GM13976 (cell line): ENCODE measurements at regions not wholly inside any gene's neighbourhood (a gene's known extent, or its start where the extent isn't known, plus 50 kb on each side); places are given as distances from the start of the nearest gene placed in this dataset.

Experiments used
- DNase-seq: peaks from one replicate; pipeline ENCODE4 v3.0.0; 2012; ENCODE audit warnings: low spot score
- CTCF ChIP-seq: IDR thresholded peaks from 2 replicates; pipeline ENCODE4 v1.5.1; 2012; ENCODE audit warnings: borderline replicate concordance, mild to moderate bottlenecking; ENCODE audit not compliant: insufficient read depth; ENCODE audit errors: extremely low read depth, missing control alignments, control extremely low read depth
- in situ Hi-C: fragments of 300-500 bp; cut with MboI; formaldehyde crosslinking; loops from one replicate; pipeline ENCODE4 v1.12.0; 2022; ENCODE audit warnings: low sequenced_read_pairs, mixed read lengths, inconsistent platforms; ENCODE audit not compliant: unreplicated experiment

GRCh38 chr1:229822026-229822425, 196.0 kb downstream of the URB2 start:
- DNase-seq: no peak
- no peak for TF ChIP-seq CTCF
- in situ Hi-C loops: no loop called here

GRCh38 chr1:229825042-229825441, 199.0 kb downstream of the URB2 start:
- TF ChIP-seq CTCF: no peak

GRCh38 chr1:229828461-229828860, 202.4 kb downstream of the URB2 start:
- in situ Hi-C loops: no loop called here
- TF ChIP-seq CTCF: no peak
- DNase-seq: no peak

More at GRCh38 chr1:229825042-229825441, 199.0 kb downstream of the URB2 start:
- in situ Hi-C loops: no loop called here
- no peak for DNase-seq

- DNase-seq: no peak
- in situ Hi-C loops: no loop called here
- no peak for TF ChIP-seq CTCF
Measured at GRCh38 chr1:229832695-229833094, 206.6 kb downstream of the URB2 start.

- TF ChIP-seq CTCF: no peak
- DNase-seq: no peak
- in situ Hi-C loops: no loop called here
Measured at GRCh38 chr1:229834230-229834629, 208.2 kb downstream of the URB2 start.

GRCh38 chr1:229835226-229835625, 209.2 kb downstream of the URB2 start:
- no peak for TF ChIP-seq CTCF
- no peak for DNase-seq
- in situ Hi-C loops: no loop called here

- TF ChIP-seq CTCF: no peak
- in situ Hi-C loops: no loop called here
- DNase-seq: no peak
Measured at GRCh38 chr1:229836324-229836723, 210.3 kb downstream of the URB2 start.
